Smooth muscle cell (in vitro differentiated cells): ENCODE measurements at regions not wholly inside any gene's neighbourhood (a gene's known extent, or its start where the extent isn't known, plus 50 kb on each side); places are given as distances from the start of the nearest gene placed in this dataset.

Source experiments
- DNase-seq: peaks from one replicate; lab custom pipeline; 2025; ENCODE audit not compliant: unreplicated experiment; lab: John Stamatoyannopoulos, UW
- H2AFZ ChIP-seq: fragments of 200-600 bp; sonication (generic); 2 replicates; pipeline ENCODE4 v1.6.0; 2016; ENCODE audit warnings: antibody characterized with exemption, low read depth, mild to moderate bottlenecking
- H3F3A ChIP-seq: fragments of 200-600 bp; sonication (generic); 2 replicates; pipeline ENCODE4 v1.6.0; 2017; ENCODE audit warnings: antibody characterized with exemption, low read depth
- H3K27ac ChIP-seq: fragments of 200-600 bp; sonication (generic); 2 replicates; pipeline ENCODE4 v1.5.1; 2016; ENCODE audit warnings: low read depth, mild to moderate bottlenecking
- H3K27me3 ChIP-seq: fragments of 200-600 bp; sonication (generic); 2 replicates; pipeline ENCODE4 v1.6.1; 2016; ENCODE audit warnings: low read depth, mild to moderate bottlenecking
- H3K36me3 ChIP-seq: fragments of 200-600 bp; sonication (generic); 2 replicates; pipeline ENCODE4 v1.5.1; 2016; ENCODE audit warnings: low read depth
- H3K4me1 ChIP-seq: fragments of 200-600 bp; sonication (generic); 2 replicates; pipeline ENCODE4 v1.5.1; 2016; ENCODE audit warnings: low read depth
- H3K4me2 ChIP-seq: fragments of 200-600 bp; sonication (generic); 2 replicates; pipeline ENCODE4 v1.6.0; 2016; ENCODE audit warnings: mild to moderate bottlenecking
- H3K4me3 ChIP-seq: fragments of 200-600 bp; sonication (generic); 2 replicates; pipeline ENCODE4 v1.5.1; 2016; ENCODE audit warnings: mild to moderate bottlenecking
- H3K79me2 ChIP-seq: fragments of 200-600 bp; sonication (generic); 2 replicates; pipeline ENCODE4 v1.6.0; 2016; ENCODE audit warnings: low read depth, mild to moderate bottlenecking
- H3K9ac ChIP-seq: fragments of 200-600 bp; sonication (generic); 2 replicates; pipeline ENCODE4 v1.6.0; 2016; ENCODE audit warnings: low read depth
- H3K9me3 ChIP-seq: fragments of 200-600 bp; sonication (generic); replicated peaks from 2 replicates; pipeline ENCODE4 v1.5.1; 2016; ENCODE audit warnings: low read depth
- H4K20me1 ChIP-seq: fragments of 200-600 bp; sonication (generic); 2 replicates; pipeline ENCODE4 v1.6.0; 2016; ENCODE audit warnings: low read depth
- WGBS: methylation state at CpG from one replicate; pipeline ENCODE4 v1.1.7; 2016; ENCODE audit warnings: low lambda C conversion rate; 5-methylcytosine and 5-hydroxymethylcytosine counted together
- TF ChIP-seq, protein P1 (sequence below): fragments of 200-600 bp; sonication (generic); IDR thresholded peaks from 2 replicates; pipeline ENCODE4 v1.5.1; 2017; ENCODE audit warnings: borderline replicate concordance, mild to moderate bottlenecking, antibody characterized with exemption; ENCODE audit not compliant: insufficient read depth, poor library complexity, severe bottlenecking

GRCh38 chr2:226561962-226562361 is 237.7 kb downstream of the IRS1 start:
- Histone ChIP-seq H2AFZ (no peak overlapping the region), H3K4me3 (no peak overlapping the region), H4K20me1 (no peaks in the 10 kb centered on the region), H3K79me2 (no peaks in the 10 kb centered on the region), H3K36me3 (no peaks in the 10 kb centered on the region), H3K4me1 (no peaks in the 10 kb centered on the region), H3K27ac (no peak overlapping the region), H3K9me3 (no peaks in the 10 kb centered on the region), H3K9ac (no peak overlapping the region), H3F3A (no peaks in the 10 kb centered on the region), H3K4me2 (no peak overlapping the region), H3K27me3 (no peaks in the 10 kb centered on the region)
- WGBS = 97% methylated on average over 1 of the region's 1 CpG
- TF ChIP-seq, protein P1, sequence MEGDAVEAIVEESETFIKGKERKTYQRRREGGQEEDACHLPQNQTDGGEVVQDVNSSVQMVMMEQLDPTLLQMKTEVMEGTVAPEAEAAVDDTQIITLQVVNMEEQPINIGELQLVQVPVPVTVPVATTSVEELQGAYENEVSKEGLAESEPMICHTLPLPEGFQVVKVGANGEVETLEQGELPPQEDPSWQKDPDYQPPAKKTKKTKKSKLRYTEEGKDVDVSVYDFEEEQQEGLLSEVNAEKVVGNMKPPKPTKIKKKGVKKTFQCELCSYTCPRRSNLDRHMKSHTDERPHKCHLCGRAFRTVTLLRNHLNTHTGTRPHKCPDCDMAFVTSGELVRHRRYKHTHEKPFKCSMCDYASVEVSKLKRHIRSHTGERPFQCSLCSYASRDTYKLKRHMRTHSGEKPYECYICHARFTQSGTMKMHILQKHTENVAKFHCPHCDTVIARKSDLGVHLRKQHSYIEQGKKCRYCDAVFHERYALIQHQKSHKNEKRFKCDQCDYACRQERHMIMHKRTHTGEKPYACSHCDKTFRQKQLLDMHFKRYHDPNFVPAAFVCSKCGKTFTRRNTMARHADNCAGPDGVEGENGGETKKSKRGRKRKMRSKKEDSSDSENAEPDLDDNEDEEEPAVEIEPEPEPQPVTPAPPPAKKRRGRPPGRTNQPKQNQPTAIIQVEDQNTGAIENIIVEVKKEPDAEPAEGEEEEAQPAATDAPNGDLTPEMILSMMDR = no peak
- no peak for DNase-seq

DNA sequence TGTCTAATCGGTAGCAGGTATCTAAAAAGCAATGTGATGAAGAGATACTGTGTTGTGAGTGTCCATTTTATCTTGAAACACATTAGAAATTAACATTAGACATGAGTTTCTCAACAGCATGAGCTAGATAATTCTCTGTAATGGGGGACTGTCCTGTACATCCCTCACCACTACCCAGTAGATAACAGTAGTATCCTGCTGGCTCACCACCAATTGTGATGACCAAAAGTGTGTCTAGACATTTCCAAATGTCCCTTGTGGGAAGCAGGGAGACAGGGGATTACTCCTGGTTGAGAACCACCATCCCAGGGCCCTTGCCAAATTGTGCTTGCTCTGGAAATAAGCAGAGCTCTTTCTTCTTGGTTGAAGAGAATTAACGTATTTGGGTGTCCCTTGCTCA is 239.3 kb downstream of the IRS1 start:
- Histone ChIP-seq H3K4me2 (no peak overlapping the region), H3K36me3 (no peaks in the 10 kb centered on the region), H3K4me3 (no peak overlapping the region), H3K27ac (no peak overlapping the region), H3F3A (no peaks in the 10 kb centered on the region), H3K27me3 (no peaks in the 10 kb centered on the region), H4K20me1 (no peaks in the 10 kb centered on the region), H3K79me2 (no peaks in the 10 kb centered on the region), H3K9me3 (no peaks in the 10 kb centered on the region), H2AFZ (no peak overlapping the region), H3K4me1 (no peaks in the 10 kb centered on the region), H3K9ac (no peak overlapping the region)
- TF ChIP-seq, protein P1 = no peak
- 82% methylated on average over 2 of the region's 2 CpGs for WGBS
- DNase-seq = no peak

DNA sequence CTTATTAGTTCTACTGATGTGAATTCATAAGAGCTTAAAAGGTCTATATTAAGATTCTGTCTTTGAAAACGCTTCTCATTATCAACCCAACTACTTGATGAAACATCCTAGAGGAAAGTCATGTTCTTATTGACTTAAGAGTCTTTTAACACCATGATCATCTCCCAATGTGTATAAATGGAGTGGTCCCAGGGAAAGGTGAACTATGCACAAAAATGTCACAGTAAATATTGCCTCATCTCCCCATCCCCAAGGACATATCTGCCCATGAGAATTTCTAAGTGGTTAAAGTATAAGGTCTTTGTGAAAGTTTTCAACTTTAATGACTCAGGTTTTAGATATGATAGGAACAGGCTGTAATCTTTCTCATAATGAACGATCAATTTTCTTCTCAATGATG is 240.1 kb downstream of the IRS1 start:
- Histone ChIP-seq H3K79me2 (no peaks in the 10 kb centered on the region), H3F3A (no peaks in the 10 kb centered on the region), H3K27ac (no peak overlapping the region), H3K9ac (no peak overlapping the region), H3K4me2 (no peak overlapping the region), H2AFZ (no peak overlapping the region), H3K36me3 (no peaks in the 10 kb centered on the region), H3K9me3 (no peaks in the 10 kb centered on the region), H3K4me3 (no peak overlapping the region), H3K27me3 (no peaks in the 10 kb centered on the region), H4K20me1 (no peaks in the 10 kb centered on the region), H3K4me1 (no peaks in the 10 kb centered on the region)
- no peak for DNase-seq
- TF ChIP-seq, protein P1 = no peak
- WGBS = 96% methylated on average over 2 of the region's 2 CpGs

DNA sequence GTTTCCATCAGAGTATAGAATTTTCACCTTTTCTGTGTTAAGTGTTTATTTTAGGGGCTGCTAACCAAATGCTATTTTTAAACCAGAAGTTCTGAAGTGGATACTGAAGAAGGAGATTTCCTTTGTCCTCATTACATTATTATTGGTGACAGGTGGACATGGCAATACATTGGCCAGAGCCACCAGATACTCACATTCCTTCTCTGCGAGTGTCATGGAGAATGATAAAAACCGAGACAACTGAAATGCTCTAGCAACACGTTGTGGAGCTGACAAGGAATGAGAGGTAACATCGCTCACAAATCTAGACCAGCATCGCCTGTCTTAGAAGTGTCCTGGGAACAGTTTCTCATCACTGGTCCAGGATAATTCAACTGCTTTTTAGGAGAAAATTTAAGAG is 241.2 kb downstream of the IRS1 start:
- WGBS = 42% methylated on average over 5 of the region's 5 CpGs

More for the DNA sequence above, 241.2 kb downstream of the IRS1 start:
- no peaks in the 10 kb centered on the region for H3K79me2 ChIP-seq
- no peak overlapping the region for H2AFZ ChIP-seq
- no peaks in the 10 kb centered on the region for H3K4me1 ChIP-seq
- no peaks in the 10 kb centered on the region for H3K36me3 ChIP-seq
- H3K9me3 ChIP-seq = no peaks in the 10 kb centered on the region
- H3K9ac ChIP-seq = no peak overlapping the region
- no peaks in the 10 kb centered on the region for H3F3A ChIP-seq
- H3K4me3 ChIP-seq = no peak overlapping the region
- no peaks in the 10 kb centered on the region for H3K27me3 ChIP-seq
- TF ChIP-seq, protein P1 = no peak
- no peak for DNase-seq
- H4K20me1 ChIP-seq = no peaks in the 10 kb centered on the region
- H3K4me2 ChIP-seq = no peak overlapping the region
- H3K27ac ChIP-seq = no peak overlapping the region
